NCI-H2196 (cell line): ENCODE measurements at regions not wholly inside any gene's neighbourhood (a gene's known extent, or its start where the extent isn't known, plus 50 kb on each side); places are given as distances from the start of the nearest gene placed in this dataset.

Experiments
- DNase-seq: peaks from one replicate; lab custom pipeline; 2025; ENCODE audit not compliant: unreplicated experiment; lab: John Stamatoyannopoulos, UW

GRCh38 chr5:96284727-96285389, 148.2 kb downstream of the PCSK1 start:
- no peak for DNase-seq

- DNase-seq: no peak
Observed at GRCh38 chr5:96283589-96283988, 149.5 kb downstream of the PCSK1 start.

- no peak for DNase-seq
Observed at GRCh38 chr5:96282020-96282419, 151.0 kb downstream of the PCSK1 start.

- no peak for DNase-seq
Observed at GRCh38 chr5:96280946-96281393, 152.1 kb downstream of the PCSK1 start.

- no peak for DNase-seq
Observed at GRCh38 chr5:96279801-96280542, 153.1 kb downstream of the PCSK1 start.

GRCh38 chr5:96278981-96279380, 154.1 kb downstream of the PCSK1 start:
- no peak for DNase-seq

GRCh38 chr5:96275051-96275450, 158.0 kb downstream of the PCSK1 start:
- no peak for DNase-seq

- DNase-seq: no peak
Observed at GRCh38 chr5:96265487-96265886, 167.6 kb downstream of the PCSK1 start.

- no peak for DNase-seq
Observed at GRCh38 chr5:96264047-96264446, 169.0 kb downstream of the PCSK1 start.

GRCh38 chr5:96262105-96262504, 170.9 kb downstream of the PCSK1 start:
- DNase-seq: no peak

GRCh38 chr5:96260009-96260408, 173.0 kb downstream of the PCSK1 start:
- DNase-seq: no peak

- no peak for DNase-seq
Observed at GRCh38 chr5:96259151-96259772, 173.8 kb downstream of the PCSK1 start.

- no peak for DNase-seq
Observed at GRCh38 chr5:96258692-96259091, 174.4 kb downstream of the PCSK1 start.

- no peak for DNase-seq
Observed at GRCh38 chr5:96257904-96258303, 175.1 kb downstream of the PCSK1 start.

GRCh38 chr5:96256795-96257470, 176.1 kb downstream of the PCSK1 start:
- no peak for DNase-seq

GRCh38 chr5:96254980-96255691, 177.9 kb downstream of the PCSK1 start:
- DNase-seq: no peak

GRCh38 chr5:96253140-96253539, 179.9 kb downstream of the PCSK1 start:
- no peak for DNase-seq

- DNase-seq: no peak
Observed at GRCh38 chr5:96252596-96252995, 180.5 kb downstream of the PCSK1 start.

- no peak for DNase-seq
Observed at GRCh38 chr5:96250782-96251181, 182.3 kb downstream of the PCSK1 start.

- no peak for DNase-seq
Observed at GRCh38 chr5:96248131-96248530, 184.9 kb downstream of the PCSK1 start.

- DNase-seq: no peak
Observed at GRCh38 chr5:96247708-96248107, 185.3 kb downstream of the PCSK1 start.
